ENCODE measurements at regions not wholly inside any gene's neighbourhood (a gene's known extent, or its start where the extent isn't known, plus 50 kb on each side); places are given as distances from the start of the nearest gene placed in this dataset.

- TF ChIP-seq, protein P1, sequence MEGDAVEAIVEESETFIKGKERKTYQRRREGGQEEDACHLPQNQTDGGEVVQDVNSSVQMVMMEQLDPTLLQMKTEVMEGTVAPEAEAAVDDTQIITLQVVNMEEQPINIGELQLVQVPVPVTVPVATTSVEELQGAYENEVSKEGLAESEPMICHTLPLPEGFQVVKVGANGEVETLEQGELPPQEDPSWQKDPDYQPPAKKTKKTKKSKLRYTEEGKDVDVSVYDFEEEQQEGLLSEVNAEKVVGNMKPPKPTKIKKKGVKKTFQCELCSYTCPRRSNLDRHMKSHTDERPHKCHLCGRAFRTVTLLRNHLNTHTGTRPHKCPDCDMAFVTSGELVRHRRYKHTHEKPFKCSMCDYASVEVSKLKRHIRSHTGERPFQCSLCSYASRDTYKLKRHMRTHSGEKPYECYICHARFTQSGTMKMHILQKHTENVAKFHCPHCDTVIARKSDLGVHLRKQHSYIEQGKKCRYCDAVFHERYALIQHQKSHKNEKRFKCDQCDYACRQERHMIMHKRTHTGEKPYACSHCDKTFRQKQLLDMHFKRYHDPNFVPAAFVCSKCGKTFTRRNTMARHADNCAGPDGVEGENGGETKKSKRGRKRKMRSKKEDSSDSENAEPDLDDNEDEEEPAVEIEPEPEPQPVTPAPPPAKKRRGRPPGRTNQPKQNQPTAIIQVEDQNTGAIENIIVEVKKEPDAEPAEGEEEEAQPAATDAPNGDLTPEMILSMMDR (IDR thresholded peaks at IDR 0.05; ENCODE audit: low read depth, low read length) = no peak
- DNase-seq (ENCODE audit: extremely low read depth, low read depth) = no peak
Observed at GRCh38 chr4:26086621-26087441, 172.8 kb downstream of the SMIM20 start.

- TF ChIP-seq, protein P1 (IDR thresholded peaks at IDR 0.05; ENCODE audit: low read depth, low read length) = no peak
- peak; percentile 40 for DNase-seq (ENCODE audit: extremely low read depth, low read depth)
Observed at GRCh38 chr4:26088433-26088928, 174.5 kb downstream of the SMIM20 start.

- TF ChIP-seq, protein P1 (IDR thresholded peaks at IDR 0.05; ENCODE audit: low read depth, low read length) = no peak
- no peak for DNase-seq (ENCODE audit: extremely low read depth, low read depth)
Observed at GRCh38 chr4:26093551-26093950, 179.5 kb downstream of the SMIM20 start.

DNA sequence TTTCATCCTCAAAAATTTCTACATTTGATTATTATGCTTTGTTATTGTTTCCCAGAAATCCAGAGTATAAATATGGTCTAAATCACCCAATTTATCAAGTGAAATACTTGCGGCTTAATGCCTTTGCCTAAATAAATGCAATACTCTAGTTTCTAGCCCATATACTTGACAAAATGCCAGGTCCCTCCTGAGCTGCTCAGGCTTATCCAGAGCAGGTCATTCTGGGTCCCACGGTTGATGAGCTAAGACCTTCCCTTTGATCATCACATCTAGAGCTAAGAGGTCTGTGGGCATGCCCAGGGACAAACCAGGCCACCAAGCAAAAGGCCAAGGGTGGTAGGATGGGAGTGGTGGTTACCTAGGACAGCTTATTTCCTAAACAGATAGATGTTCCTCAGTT lies 180.1 kb downstream of the SMIM20 start:
- TF ChIP-seq, protein P1 (IDR thresholded peaks at IDR 0.05; ENCODE audit: low read depth, low read length) = no peak
- no peak for DNase-seq (ENCODE audit: extremely low read depth, low read depth)

DNA sequence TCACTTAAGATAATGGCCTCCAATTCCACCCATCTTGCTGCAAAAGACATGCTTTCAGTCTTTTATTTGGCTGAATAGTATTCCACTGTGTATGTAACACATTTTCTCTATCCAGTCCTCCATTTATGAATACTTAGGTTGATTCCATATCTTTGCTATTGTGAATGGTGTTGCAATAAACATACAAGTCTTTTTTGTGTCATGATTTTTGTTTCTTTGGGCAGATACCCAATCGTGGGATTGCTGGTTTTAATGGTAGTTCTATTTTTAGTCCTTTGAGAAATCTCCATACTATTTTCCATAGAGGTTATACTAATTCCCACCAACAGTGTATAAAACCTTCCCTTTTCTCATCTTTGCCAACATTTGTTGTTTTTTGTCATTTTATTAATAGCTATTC lies 180.9 kb downstream of the SMIM20 start:
- TF ChIP-seq, protein P1 (IDR thresholded peaks at IDR 0.05; ENCODE audit: low read depth, low read length) = no peak

DNA sequence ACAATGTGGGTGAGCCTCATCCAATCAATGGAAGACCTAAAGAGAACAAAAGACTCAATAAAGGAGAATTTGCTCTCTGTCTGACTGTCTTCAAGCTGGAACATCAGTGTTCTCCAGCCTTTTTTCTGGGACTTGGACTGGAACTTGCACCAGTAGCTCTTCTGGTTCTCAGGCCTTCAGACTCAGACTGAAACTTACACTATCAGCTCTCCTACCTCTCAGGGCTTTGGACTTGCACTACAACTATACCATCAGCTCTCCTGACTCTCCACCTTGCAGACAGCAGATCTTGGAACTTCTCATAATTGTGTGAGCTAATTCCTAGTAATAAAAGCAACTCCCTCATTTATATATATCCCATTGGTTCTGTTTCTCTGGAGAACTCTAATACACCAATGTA lies 185.9 kb downstream of the SMIM20 start:
- no peak for DNase-seq (ENCODE audit: extremely low read depth, low read depth)
- TF ChIP-seq, protein P1 (IDR thresholded peaks at IDR 0.05; ENCODE audit: low read depth, low read length) = no peak

More for the DNA sequence above, 180.9 kb downstream of the SMIM20 start:
- DNase-seq (ENCODE audit: extremely low read depth, low read depth) = no peak

DNA sequence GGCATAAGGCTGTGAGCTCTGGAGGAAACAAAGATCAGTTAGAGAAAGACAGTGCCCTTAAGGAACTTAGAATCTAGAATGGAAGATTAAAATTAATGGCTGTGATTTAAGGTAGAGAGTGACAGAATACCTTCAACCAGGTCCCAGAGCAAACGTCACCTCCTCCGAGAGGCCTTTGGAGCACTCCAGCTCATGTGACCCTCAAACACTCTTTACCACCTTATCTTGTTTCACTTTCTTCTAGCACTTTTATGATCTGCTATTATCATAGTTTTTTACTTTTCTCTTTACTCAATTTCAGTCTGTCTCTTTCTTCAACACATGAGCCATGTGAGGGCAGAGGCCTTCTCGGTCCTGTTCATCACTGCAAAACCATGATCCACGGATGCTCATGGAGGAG lies 187.0 kb downstream of the SMIM20 start:
- TF ChIP-seq, protein P1 (IDR thresholded peaks at IDR 0.05; ENCODE audit: low read depth, low read length) = no peak
- no peak for DNase-seq (ENCODE audit: extremely low read depth, low read depth)
